ENCODE measurements at regions not wholly inside any gene's neighbourhood (a gene's known extent, or its start where the extent isn't known, plus 50 kb on each side); places are given as distances from the start of the nearest gene placed in this dataset.

DNA sequence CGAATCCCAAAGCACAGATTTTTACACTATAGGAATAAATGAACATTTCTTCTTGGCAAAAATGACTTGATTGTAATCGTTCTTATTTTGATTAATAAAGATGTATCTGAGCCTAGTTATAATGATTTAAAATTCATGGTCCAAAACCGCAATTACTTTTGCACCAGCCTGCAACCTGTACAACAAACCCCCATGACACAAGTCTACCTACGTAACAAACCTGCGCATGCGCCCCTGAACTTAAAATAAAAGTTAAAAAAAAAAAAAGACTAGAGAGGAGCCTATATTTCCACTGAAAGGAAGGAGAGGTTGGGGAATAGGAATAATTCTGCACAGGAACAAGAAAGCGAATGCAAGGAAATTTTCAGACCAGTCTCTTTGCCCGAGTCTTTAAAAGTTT is 145.2 kb downstream of the SCARB1 start:
- no peak for TF ChIP-seq EZH2phosphoT487 (IDR thresholded peaks at IDR 0.05; ENCODE audit: low read depth)
- no peak for TF ChIP-seq CTCF (IDR thresholded peaks at IDR 0.05; ENCODE audit: low read depth, low read length)
- peaks cover 9% of the 10 kb centered on the region for H3K4me1 ChIP-seq (ENCODE audit: low read length)

GRCh38 chr12:124718036-124718435 is 145.6 kb downstream of the SCARB1 start:
- Histone ChIP-seq H3K9me3 (ENCODE audit: insufficient read depth, low read length) (no peaks in the 10 kb centered on the region), H3K4me3 (ENCODE audit: low read length) (no peak overlapping the region), H3K27me3 (ENCODE audit: low read depth, low read length) (peaks cover 45% of the 10 kb centered on the region), H3K4me1 (ENCODE audit: low read length) (peaks cover 13% of the 10 kb centered on the region), H3K4me2 (ENCODE audit: low read length) (no peak overlapping the region), H4K20me1 (ENCODE audit: insufficient read depth, low read length) (no peaks in the 10 kb centered on the region), H3K9ac (ENCODE audit: low read length) (no peak overlapping the region), H3K79me2 (ENCODE audit: low read length) (no peaks in the 10 kb centered on the region), H2AFZ (ENCODE audit: low read depth, low read length) (no peak overlapping the region), H3K36me3 (replicated peaks; ENCODE audit: low read depth, low read length) (no peaks in the 10 kb centered on the region), H3K27ac (ENCODE audit: low read length) (no peak overlapping the region)
- TF ChIP-seq EZH2phosphoT487 (IDR thresholded peaks at IDR 0.05; ENCODE audit: low read depth) (no peak), CTCF (IDR thresholded peaks at IDR 0.05; ENCODE audit: low read depth, low read length) (no peak)

More for the DNA sequence above, 145.2 kb downstream of the SCARB1 start:
- Histone ChIP-seq H3K9ac (ENCODE audit: low read length) (no peak overlapping the region), H3K36me3 (replicated peaks; ENCODE audit: low read depth, low read length) (no peaks in the 10 kb centered on the region), H3K4me2 (ENCODE audit: low read length) (no peak overlapping the region), H3K27ac (ENCODE audit: low read length) (no peak overlapping the region), H3K27me3 (ENCODE audit: low read depth, low read length) (peaks cover 44% of the 10 kb centered on the region), H4K20me1 (ENCODE audit: insufficient read depth, low read length) (no peaks in the 10 kb centered on the region), H3K4me3 (ENCODE audit: low read length) (no peak overlapping the region), H3K9me3 (ENCODE audit: insufficient read depth, low read length) (no peaks in the 10 kb centered on the region), H3K79me2 (ENCODE audit: low read length) (no peaks in the 10 kb centered on the region), H2AFZ (ENCODE audit: low read depth, low read length) (no peak overlapping the region)

- Histone ChIP-seq H3K4me3 (ENCODE audit: low read length) (no peak overlapping the region), H3K4me1 (ENCODE audit: low read length) (peaks cover 17% of the 10 kb centered on the region), H3K36me3 (replicated peaks; ENCODE audit: low read depth, low read length) (no peaks in the 10 kb centered on the region), H3K9ac (ENCODE audit: low read length) (no peak overlapping the region), H4K20me1 (ENCODE audit: insufficient read depth, low read length) (no peaks in the 10 kb centered on the region), H3K27ac (ENCODE audit: low read length) (no peak overlapping the region), H3K4me2 (ENCODE audit: low read length) (no peak overlapping the region), H3K27me3 (ENCODE audit: low read depth, low read length) (peaks cover 47% of the 10 kb centered on the region), H3K79me2 (ENCODE audit: low read length) (no peaks in the 10 kb centered on the region), H2AFZ (ENCODE audit: low read depth, low read length) (no peak overlapping the region), H3K9me3 (ENCODE audit: insufficient read depth, low read length) (no peaks in the 10 kb centered on the region)
- TF ChIP-seq EZH2phosphoT487 (IDR thresholded peaks at IDR 0.05; ENCODE audit: low read depth) (no peak), CTCF (IDR thresholded peaks at IDR 0.05; ENCODE audit: low read depth, low read length) (no peak)
These were observed 146.3 kb downstream of the SCARB1 start for GRCh38 chr12:124717318-124717717.

- TF ChIP-seq CTCF (IDR thresholded peaks at IDR 0.05; ENCODE audit: low read depth, low read length) = no peak
- TF ChIP-seq EZH2phosphoT487 (IDR thresholded peaks at IDR 0.05; ENCODE audit: low read depth) = no peak
- Histone ChIP-seq H3K27ac (ENCODE audit: low read length) (no peak overlapping the region), H3K36me3 (replicated peaks; ENCODE audit: low read depth, low read length) (no peaks in the 10 kb centered on the region), H3K4me2 (ENCODE audit: low read length) (no peak overlapping the region), H3K9me3 (ENCODE audit: insufficient read depth, low read length) (no peaks in the 10 kb centered on the region), H3K27me3 (ENCODE audit: low read depth, low read length) (peaks cover 44% of the 10 kb centered on the region), H2AFZ (ENCODE audit: low read depth, low read length) (no peak overlapping the region), H3K4me1 (ENCODE audit: low read length) (peaks cover 17% of the 10 kb centered on the region), H3K4me3 (ENCODE audit: low read length) (no peak overlapping the region), H3K79me2 (ENCODE audit: low read length) (no peaks in the 10 kb centered on the region), H3K9ac (ENCODE audit: low read length) (no peak overlapping the region), H4K20me1 (ENCODE audit: insufficient read depth, low read length) (no peaks in the 10 kb centered on the region)
These were observed 147.2 kb downstream of the SCARB1 start for GRCh38 chr12:124716208-124717130.
